NCI-H345 treated with DMSO at 0.1 percent for 48 hours (cell line): ENCODE measurements at regions not wholly inside any gene's neighbourhood (a gene's known extent, or its start where the extent isn't known, plus 50 kb on each side); places are given as distances from the start of the nearest gene placed in this dataset.
"Not testable (repeated sequence)": the region's sequence is repeated elsewhere in the genome, so short reads cannot be mapped to it uniquely, and the experiment has no call there.

ENCODE experiments used
- DNase-seq: peaks from one replicate; lab custom pipeline; 2025; ENCODE audit not compliant: unreplicated experiment; lab: John Stamatoyannopoulos, UW

DNA sequence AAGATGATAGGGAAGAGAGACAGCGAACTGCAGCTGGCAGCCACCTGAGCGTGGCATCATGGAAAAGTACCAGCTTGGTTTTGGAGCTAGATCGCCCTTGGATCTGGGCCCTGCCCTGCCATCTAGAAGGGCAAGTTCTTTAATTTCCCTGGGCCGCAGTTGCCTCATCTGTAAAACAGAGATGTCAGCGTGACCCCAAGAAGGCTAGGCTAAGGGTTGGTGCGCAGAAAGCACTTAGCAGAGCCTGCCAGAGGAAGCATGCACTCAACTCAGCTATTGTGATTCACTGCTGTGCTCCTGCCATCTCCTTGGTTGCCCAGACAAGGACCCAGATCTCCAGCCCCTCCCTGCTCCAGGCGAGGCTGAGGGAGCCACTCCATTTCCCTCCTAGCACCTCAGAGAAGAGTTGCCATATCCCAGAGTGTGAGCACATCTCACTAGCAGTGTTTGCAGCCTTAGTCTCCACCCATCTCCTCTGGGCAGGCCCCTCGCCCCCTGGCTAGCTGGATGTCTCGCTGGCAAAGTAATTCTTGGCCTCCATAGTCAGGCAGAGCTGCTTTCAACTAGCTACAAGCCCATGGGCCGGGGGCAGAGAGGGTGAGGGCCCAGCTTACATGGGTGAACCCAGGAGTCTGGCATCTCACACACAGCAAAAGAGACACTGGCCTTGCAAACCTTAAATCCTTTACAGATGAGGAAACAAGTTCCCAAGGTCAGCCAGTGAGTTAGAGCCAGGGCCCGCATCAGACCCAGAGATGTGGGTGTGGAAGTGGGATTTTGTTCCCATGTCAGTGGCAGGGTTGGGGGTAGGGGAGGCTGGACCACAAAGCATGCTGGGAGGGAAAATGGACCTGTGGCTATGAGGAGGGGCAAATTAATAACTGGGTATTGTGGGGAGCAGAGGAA, 280.7 kb upstream of the TLE3 start:
- DNase-seq, result no peak

DNA sequence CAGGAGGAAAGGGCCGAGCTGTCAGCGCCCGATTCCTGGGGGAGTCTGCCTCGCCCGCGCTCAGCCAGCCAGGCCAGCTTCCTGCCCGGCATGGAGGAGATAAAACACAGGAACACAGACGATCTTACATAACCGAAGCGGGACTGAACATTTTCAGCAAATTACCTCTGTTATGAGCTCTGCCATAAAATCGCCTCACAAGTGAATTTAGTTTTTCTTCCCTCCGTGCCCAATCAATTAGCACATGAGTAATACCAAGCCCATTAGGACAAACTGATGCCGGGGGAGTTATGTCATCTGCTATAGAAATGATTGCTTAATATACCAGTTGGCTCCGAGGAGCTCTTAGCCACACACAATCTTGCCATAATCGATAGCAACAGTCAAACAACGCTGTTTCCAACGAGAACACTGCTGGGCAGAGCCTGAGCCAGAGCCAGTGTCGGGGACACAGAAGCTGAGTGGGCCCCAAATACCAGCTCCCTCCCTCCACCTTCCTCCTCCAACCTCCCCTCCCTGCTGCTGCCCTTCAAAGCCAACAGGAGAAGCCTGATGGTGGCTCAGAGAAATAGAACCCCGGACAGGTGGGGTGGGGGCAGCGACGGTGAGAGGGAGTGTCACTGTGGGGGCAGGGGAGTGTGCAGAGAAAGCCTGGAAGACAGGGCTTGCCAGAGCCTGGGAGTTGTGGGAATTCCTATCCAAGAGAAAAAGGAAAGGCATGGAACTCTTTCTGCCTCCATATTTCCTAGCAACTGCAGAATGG, 279.4 kb upstream of the TLE3 start:
- DNase-seq, result no peak

DNA sequence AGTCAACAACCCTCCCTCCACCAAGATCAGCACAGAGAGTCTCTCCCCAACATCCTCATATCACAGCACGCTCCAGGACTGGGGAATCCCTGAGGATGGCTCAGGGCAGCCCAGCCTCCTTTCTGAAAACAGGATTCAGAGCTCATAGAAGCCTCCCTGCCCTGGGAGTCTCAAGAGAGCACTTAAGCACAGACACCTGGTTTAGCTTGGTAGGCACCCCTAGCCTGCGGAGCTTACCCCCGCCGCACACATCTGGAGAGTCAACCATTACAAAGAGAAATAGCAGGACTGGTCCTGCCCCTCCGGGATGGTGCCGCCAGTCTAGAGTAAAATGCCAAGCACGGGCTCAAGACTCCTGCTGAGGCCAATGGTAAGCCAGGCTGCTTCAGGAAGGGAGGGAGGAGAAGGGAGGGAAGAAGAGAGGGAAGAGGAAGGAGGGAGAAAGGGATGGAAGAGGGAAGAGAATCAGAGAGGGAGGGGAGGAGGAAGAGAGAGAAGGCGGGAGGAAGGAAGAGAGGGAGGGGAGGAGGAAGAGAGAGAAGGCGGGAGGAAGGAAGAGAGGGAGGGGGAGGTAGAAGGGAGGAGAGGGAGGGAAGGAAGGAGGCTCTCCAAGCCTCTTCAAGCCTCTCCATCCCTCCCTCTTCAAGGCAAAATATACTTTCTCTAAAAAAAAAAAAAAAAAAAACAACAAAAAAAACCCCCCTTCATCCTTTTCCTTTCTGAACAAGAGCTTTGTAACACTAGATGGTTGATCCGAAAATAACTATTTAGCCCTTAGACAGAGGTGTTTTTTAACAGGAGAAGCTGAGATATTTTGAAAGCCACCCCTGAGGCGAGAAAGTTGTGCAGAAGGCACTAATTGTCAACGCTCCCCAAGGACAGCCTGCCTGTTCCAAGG, 278.6 kb upstream of the TLE3 start:
- no peak for DNase-seq

DNA sequence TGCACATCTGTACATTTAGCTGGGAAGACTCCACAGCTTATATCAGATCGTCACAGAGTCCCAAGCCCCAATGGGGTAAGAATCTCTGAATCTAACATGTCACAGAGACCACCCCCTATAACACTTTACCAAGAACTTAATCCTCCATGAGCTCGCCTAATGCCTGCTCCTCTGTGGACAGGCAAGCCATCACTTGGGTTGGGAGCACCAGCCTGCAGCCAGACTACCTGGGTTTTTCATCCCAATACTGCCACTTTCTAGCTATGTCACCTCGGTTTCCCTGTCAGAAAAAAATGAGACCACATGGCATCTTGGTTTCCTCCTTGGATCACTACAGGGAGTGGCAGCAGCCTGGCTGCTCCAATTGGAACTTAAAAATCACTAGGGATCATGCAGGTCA, 277.9 kb upstream of the TLE3 start:
- DNase-seq, result no peak

DNA sequence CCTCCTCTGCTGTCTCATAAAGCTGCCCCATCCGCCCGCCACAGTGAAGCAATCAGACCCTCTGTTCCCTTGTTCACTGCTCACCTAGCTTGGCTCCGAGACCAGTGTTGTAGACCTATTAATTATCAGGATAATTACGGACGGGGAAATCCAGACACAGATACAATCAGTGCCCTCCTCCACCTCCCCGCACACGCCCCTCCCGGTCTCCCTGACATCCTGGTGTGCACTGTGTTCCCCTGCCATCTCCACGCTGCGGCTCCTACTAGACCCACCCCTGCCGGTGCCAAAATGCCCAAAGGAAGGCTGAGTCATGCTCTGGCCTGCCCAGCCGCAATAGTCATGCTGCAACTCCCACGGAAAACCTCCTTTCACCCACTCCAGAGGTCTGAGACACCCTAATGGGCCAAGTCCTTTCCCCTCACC, 277.3 kb upstream of the TLE3 start:
- no peak for DNase-seq

DNA sequence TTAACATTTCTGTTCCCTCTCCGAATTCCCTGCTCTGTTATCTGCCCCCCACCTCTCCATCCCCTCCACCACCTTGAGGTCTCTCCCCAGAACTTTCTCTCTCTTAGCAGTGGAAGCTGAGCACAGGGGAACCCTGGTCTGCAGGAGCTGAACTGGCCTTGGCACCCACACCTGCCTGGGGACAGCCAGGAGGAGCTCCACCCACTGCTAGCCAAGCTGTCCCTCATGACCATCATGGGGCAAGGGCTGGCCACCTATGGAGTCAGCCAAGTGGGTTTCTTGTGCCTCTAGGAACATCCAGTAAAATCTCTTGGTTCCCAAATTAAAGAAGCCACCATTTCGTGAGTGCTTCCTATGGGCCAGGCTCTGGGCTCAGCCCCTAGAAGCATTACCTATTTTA, 276.4 kb upstream of the TLE3 start:
- no peak for DNase-seq

DNA sequence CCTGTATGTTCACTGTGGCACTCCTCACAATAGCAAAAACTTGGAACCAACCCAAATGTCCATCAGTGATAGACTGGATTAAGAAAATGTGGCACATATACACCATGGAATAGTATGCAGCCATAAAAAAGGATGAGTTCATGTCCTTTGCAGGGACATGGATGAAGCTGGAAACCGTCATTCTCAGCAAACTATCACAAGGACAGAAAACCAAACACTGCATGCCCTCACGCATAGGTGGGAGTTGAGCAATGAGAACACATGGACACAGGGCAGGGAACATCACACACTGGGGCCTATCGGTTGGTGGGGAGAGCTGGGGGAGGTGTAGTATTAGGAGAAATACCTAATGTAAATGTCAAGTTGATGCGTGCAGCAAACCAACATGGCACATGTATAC, 275.7 kb upstream of the TLE3 start:
- DNase-seq, result not testable (repeated sequence)

DNA sequence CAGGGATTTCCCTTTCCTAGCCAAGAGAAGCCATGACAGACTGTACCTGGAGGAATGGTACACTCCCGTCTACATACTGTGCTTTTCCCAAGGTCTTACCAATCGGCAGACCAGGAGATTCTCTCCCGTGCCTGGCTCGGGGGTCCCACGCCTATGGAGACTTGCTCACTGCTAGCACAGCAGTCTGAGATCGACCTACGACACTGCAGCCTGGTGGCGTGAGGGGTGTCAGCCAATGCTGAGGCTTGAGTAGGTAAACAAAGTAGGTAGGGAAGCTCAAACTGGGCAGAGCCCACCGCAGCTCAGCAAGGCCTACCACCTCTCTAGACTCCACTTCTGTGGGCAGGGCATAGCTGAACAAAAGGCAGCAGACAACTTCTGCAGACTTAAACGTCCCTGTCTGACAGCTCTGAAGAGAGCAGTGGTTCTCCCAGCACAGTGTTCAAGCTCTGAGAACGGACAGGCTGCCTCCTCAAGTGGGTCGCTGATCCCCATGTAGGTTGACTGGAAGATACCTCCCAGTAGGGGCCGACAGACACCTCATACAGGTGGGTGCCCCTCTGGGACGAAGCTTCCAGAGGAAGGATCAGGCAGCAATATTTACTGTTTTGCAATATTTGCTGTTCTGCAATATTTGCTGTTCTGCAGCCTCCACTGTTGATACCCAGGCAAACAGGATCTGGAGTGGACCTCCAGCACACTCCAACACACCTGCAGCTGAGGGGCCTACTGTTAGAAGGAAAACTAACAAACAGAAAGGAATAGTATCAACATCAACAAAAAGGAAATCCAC, 270.4 kb upstream of the TLE3 start:
- DNase-seq, result not testable (repeated sequence)

DNA sequence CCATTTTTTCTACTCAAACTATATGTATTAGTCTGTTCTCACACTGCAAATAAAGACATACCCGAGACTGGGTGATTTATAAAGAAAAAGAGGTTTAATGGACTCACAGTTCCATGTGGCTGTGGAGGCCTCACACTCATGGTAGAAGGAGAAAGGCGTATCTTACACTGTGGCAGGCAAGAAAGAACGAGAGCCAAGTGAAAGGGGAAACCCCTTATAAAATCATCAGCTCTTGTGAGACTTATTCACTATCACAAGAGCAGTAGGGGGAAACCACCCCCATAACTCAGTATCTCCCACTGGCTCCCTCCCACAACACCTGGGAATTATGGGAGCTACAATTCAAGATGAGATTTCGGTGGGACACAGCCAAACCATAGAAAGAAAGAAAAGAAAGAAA, 266.3 kb upstream of the TLE3 start:
- not testable (repeated sequence) for DNase-seq

DNA sequence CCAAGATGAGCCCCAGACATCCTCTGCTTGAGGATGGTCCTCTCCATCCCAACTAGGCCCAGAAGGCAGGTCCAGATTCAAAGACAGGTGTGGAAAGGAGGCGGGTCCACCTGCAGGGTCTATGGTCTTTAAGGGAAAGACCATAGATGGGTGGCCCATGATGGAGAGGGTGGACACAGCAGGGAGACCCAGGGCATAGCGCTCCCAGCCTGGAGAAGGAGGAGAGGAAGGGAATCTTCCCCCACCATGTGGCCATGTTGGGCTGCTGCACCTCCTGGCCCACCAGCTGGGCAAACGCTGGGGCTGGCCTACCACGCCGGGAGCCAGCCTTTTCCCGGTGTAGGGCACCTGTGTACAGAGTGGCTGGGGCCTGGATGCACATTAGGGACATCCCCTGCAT, 265.2 kb upstream of the TLE3 start:
- DNase-seq, result no peak

DNA sequence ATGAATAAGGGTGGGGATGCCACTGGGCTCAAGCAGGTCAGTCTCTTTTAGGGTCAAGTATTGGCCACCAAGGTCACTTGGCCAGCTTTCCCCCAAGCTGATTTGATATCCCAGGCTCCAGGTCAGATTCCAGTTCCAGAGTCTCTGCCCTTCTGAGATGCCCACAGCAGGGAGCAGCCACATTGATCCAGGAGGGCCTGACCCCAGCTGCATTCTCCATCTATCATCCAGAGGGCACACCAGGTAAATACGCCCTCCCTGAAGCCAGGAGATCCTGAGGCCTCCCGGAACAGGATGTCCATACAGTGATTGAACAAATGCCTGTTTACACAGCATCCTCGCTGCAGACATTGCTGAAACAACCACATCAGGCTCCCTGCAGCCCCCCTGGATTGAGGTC, 264.6 kb upstream of the TLE3 start:
- no peak for DNase-seq

DNA sequence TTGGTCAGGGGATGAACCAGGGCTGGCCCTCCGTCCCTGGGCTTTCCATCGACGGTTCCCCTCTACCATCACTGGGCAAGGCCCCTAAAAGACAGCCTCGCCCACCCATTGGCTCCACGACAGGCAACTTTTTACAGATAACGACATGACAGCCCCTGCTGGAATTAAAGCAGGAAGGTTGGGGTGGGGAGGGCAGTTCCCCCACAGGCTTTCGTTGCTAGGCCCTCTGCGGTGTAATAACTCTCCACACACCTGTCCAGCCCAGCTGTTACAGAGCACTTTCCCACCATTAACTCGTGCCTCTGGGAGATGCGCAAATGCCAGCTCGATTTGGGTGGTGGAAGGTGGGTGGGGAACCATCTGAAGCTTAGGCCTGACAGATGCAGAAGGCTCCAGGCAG, 264.2 kb upstream of the TLE3 start:
- DNase-seq, result no peak

DNA sequence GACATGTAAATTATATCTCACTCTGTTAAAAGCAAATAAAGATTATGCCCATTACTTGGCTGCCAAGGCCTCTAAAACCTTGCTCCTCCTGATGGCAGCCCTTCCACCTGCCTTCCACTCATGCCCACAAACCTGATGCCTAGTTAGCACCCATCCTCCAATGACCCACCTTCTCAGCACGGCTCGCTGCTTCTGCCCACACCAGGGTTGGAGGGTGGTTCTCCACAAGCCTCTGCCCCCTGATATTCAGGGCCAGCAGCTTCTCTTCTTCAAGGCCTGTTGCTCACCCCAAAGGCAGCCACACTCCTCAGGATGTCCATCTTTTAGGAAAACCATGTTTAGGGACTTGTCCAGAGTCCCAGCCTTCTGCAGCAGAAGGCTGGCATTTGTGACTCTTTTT, 263.4 kb upstream of the TLE3 start:
- DNase-seq, result no peak

DNA sequence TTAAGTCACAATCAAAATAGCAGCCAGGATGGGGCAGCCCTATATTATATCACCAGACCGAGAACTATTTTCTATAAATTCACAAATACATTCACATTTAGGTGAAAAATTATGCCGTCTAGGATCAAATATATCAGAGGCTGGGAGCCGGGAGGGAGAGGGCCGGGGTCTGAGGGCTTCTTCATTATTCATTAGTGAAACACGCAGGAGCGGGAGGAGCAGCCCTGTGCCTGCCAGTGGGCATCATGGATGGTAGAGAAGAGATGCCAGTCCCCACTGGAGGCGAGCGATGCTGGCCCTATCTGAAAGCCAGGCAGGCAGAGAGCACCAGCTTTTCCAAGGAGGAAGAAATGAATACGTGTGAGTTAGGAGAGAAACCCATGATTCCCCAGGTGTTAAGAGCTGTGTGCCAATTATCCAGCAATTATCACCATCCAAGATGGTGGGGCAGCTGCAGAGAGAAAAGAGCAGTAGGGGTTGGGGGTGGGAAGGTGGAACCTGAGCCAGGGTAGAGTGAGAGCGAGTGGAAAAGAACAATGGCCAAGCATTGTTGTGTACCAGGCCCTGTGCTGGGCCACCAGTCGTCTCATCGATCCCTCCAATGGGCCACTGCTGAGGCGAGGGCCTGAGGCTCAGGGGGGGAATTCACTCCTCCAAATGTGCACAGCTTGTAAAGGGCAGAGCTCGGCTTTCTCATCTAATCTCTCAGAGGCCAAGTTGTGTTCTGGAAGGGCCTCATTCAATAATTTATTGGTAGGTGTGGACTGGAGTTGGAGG, 261.3 kb upstream of the TLE3 start:
- no peak for DNase-seq

DNA sequence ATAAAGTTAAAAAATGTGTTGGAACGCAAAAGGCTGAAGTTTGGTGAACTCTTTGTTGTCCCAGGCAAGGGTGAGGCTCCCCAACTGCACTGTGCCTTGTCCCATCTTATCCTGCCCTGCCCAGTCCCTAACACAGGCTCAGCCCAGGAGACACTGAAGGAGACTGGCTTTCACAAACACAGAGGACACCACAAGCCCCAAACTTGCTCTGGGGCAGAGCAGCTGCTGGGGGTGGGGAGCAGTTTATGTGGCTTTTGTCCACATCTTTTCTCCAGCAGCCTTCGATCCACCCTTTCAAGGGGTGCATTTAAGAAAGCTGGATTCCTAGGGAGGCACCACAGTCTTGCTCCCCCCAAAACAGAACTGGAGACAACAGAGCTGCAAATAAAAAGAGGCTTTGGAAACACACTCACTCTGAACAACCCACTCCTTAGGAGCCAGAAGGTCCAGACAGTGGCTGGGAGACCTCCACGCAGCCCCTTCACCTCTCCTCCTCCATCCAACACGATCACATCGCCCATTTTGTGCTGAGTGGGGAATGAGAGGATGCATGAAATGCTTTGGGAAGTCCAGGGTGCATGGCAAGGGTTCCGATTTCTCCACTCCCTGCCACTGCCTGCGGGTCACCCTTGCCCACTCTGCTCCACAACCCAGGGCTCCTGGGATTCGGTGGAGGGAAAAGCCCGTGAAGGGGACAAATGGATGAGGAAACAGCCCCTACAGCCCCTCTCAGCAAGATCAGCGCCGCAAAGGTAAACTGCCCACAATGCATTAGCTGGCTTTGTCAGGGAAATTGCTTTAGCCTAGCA, 260.5 kb upstream of the TLE3 start:
- DNase-seq, result no peak

DNA sequence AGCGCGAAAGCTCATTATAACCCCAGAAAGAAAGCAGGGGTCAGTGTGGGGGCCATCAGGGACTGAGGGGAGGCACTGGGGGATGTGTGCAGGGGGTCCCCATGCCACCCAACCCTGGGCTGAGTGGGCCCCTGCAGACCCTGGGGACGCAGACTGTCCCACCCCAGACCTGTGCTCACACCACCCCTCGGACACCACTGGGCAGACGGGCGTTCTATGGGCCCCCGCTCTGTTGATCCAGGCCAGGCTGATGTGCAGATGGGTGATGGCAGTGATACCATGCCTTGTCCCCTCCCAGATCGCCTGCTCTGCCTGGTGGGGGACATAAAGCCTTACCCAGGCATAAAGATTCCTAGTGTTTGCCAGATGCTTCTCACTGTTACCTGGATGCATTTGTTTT, 259.7 kb upstream of the TLE3 start:
- DNase-seq, result no peak

DNA sequence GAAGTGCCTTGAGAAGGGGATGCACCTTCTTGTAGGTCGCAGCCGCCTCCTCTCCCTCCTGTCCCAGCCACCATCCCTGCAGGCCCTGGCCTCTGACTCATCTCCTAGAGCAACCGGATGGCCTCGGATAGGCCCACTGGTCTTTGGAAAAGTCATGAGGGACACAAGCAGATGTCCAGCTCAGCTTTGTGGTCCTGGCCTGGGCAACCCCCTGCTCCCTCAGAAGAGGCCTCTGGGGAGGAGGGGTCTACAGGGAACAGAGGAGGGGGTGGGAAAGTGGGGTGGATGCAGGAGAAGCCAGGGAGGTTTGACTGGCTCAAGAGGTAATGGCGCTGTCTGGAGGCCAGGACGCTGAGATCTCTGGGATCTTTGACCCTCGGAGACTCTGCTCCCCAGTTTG, 259.2 kb upstream of the TLE3 start:
- DNase-seq, result no peak

DNA sequence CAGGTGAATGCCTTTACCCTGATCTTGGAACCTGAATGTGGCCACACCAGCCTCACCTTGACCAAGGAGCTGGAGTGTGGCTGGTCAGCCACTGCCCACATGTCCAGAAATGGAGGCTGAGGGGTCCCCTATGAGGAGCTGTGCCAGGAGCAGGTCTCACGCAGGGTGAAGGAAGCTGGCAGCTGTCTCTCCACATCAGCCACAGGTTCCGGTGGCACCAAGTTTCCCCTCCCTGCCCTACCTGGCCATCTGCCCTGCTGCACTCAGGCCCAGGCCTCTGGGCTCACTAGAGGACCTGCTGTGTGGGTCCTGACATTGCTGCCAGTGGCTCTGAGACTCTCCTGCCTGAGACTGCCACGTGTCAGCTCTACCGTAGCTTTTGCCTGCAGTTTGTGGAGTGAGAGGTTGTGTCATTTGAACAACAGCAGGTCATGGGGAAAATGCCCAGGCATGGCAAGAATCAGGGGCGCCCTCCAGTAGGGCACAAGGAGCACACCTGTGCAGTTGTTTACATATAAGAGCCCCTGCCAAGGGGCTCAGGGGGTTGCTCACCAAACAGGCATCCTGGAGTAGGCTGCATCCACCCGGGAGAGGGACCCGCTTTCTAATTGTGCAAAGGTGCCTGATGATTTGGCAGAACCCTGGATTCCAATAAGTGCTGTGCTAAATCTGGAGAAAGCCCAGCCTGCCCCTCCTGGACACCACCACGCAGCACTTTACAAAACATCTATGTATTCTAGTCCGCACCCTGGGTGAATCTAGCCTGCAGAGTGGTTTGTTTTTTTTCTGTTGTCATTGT, 258.5 kb upstream of the TLE3 start:
- DNase-seq, result no peak
